ENCODE measurements at regions not wholly inside any gene's neighbourhood (a gene's known extent, or its start where the extent isn't known, plus 50 kb on each side); places are given as distances from the start of the nearest gene placed in this dataset.
A peak's percentile ranks its signal among the peaks of the same experiment; 100 is the strongest.

- H3K4me3 Mint-ChIP-seq = no peak overlapping the region
- no peak overlapping the region for H3K27ac Mint-ChIP-seq
- no peaks in the 10 kb centered on the region for H3K27me3 Mint-ChIP-seq
- H3K9me3 Mint-ChIP-seq = no peaks in the 10 kb centered on the region
- H3K4me1 Mint-ChIP-seq = no peaks in the 10 kb centered on the region
- H3K36me3 Mint-ChIP-seq = no peaks in the 10 kb centered on the region
- no peak for ATAC-seq
Measured at GRCh38 chr21:24941316-24942185, 665.7 kb downstream of the MRPL39 start.

GRCh38 chr21:24939291-24939690 is 668.0 kb downstream of the MRPL39 start:
- no peak overlapping the region for H3K27ac Mint-ChIP-seq
- no peaks in the 10 kb centered on the region for H3K9me3 Mint-ChIP-seq
- no peaks in the 10 kb centered on the region for H3K36me3 Mint-ChIP-seq
- no peak overlapping the region for H3K4me3 Mint-ChIP-seq
- no peaks in the 10 kb centered on the region for H3K27me3 Mint-ChIP-seq
- no peaks in the 10 kb centered on the region for H3K4me1 Mint-ChIP-seq
- no peak for ATAC-seq

- no peak overlapping the region for H3K4me3 Mint-ChIP-seq
- no peaks in the 10 kb centered on the region for H3K4me1 Mint-ChIP-seq
- H3K27me3 Mint-ChIP-seq = no peaks in the 10 kb centered on the region
- no peaks in the 10 kb centered on the region for H3K36me3 Mint-ChIP-seq
- H3K27ac Mint-ChIP-seq = no peak overlapping the region
- no peak for ATAC-seq
- no peaks in the 10 kb centered on the region for H3K9me3 Mint-ChIP-seq
Measured at GRCh38 chr21:24938573-24938972, 668.7 kb downstream of the MRPL39 start.

- H3K4me3 Mint-ChIP-seq = no peak overlapping the region
- H3K4me1 Mint-ChIP-seq = no peaks in the 10 kb centered on the region
- no peak overlapping the region for H3K27ac Mint-ChIP-seq
- no peaks in the 10 kb centered on the region for H3K36me3 Mint-ChIP-seq
- no peaks in the 10 kb centered on the region for H3K9me3 Mint-ChIP-seq
- H3K27me3 Mint-ChIP-seq = no peaks in the 10 kb centered on the region
- no peak for ATAC-seq
Measured at GRCh38 chr21:24935991-24936390, 671.3 kb downstream of the MRPL39 start.

GRCh38 chr21:24910591-24910990 is 696.7 kb downstream of the MRPL39 start:
- Mint-ChIP-seq H3K27ac (no peak overlapping the region), H3K9me3 (no peaks in the 10 kb centered on the region), H3K27me3 (no peaks in the 10 kb centered on the region), H3K36me3 (no peaks in the 10 kb centered on the region), H3K4me1 (no peaks in the 10 kb centered on the region), H3K4me3 (no peak overlapping the region)
- ATAC-seq = no peak

- H3K4me1 Mint-ChIP-seq = peaks cover 6% of the 10 kb centered on the region
- H3K27me3 Mint-ChIP-seq = no peaks in the 10 kb centered on the region
- no peaks in the 10 kb centered on the region for H3K9me3 Mint-ChIP-seq
- no peaks in the 10 kb centered on the region for H3K36me3 Mint-ChIP-seq
- H3K27ac Mint-ChIP-seq = no peak overlapping the region
- no peak for ATAC-seq
- H3K4me3 Mint-ChIP-seq = no peak overlapping the region
Measured at GRCh38 chr21:24903994-24904635, 703.2 kb downstream of the MRPL39 start.

- peak; percentile 56 for ATAC-seq
- no peaks in the 10 kb centered on the region for H3K27me3 Mint-ChIP-seq
- H3K27ac Mint-ChIP-seq = peak overlapping the region; percentile 5
Measured at GRCh38 chr21:24899138-24899537, 708.1 kb downstream of the MRPL39 start.

GRCh38 chr21:24897883-24898282 is 709.4 kb downstream of the MRPL39 start:
- no peak overlapping the region for H3K27ac Mint-ChIP-seq
- peaks cover 23% of the 10 kb centered on the region for H3K4me1 Mint-ChIP-seq
- H3K9me3 Mint-ChIP-seq = no peaks in the 10 kb centered on the region
- no peaks in the 10 kb centered on the region for H3K27me3 Mint-ChIP-seq
- ATAC-seq = no peak
- H3K4me3 Mint-ChIP-seq = no peak overlapping the region
- no peaks in the 10 kb centered on the region for H3K36me3 Mint-ChIP-seq

More at GRCh38 chr21:24899138-24899537, 708.1 kb downstream of the MRPL39 start:
- Mint-ChIP-seq H3K36me3 (no peaks in the 10 kb centered on the region), H3K9me3 (no peaks in the 10 kb centered on the region), H3K4me3 (no peak overlapping the region), H3K4me1 (peaks cover 23% of the 10 kb centered on the region)

GRCh38 chr21:24896735-24897124 is 710.6 kb downstream of the MRPL39 start:
- no peak for ATAC-seq
- Mint-ChIP-seq H3K9me3 (no peaks in the 10 kb centered on the region), H3K27ac (no peak overlapping the region), H3K36me3 (no peaks in the 10 kb centered on the region), H3K27me3 (no peaks in the 10 kb centered on the region), H3K4me3 (no peak overlapping the region), H3K4me1 (peaks cover 23% of the 10 kb centered on the region)

- H3K27me3 Mint-ChIP-seq = no peaks in the 10 kb centered on the region
- H3K4me1 Mint-ChIP-seq = peaks cover 23% of the 10 kb centered on the region
- no peaks in the 10 kb centered on the region for H3K9me3 Mint-ChIP-seq
- no peaks in the 10 kb centered on the region for H3K36me3 Mint-ChIP-seq
- H3K27ac Mint-ChIP-seq = peak overlapping the region; percentile 49
- H3K4me3 Mint-ChIP-seq = no peak overlapping the region
- peak; percentile 66 for ATAC-seq
Measured at GRCh38 chr21:24895885-24896734, 711.2 kb downstream of the MRPL39 start.

- Mint-ChIP-seq H3K9me3 (no peaks in the 10 kb centered on the region), H3K4me1 (peaks cover 19% of the 10 kb centered on the region), H3K27me3 (no peaks in the 10 kb centered on the region), H3K4me3 (no peak overlapping the region), H3K36me3 (no peaks in the 10 kb centered on the region), H3K27ac (no peak overlapping the region)
- ATAC-seq = no peak
Measured at GRCh38 chr21:24894324-24894723, 713.0 kb downstream of the MRPL39 start.

- Mint-ChIP-seq H3K9me3 (peaks cover 1% of the 10 kb centered on the region), H3K4me3 (no peak overlapping the region), H3K27ac (no peak overlapping the region), H3K4me1 (no peaks in the 10 kb centered on the region), H3K27me3 (no peaks in the 10 kb centered on the region), H3K36me3 (peaks cover under 1% of the 10 kb centered on the region)
- ATAC-seq = no peak
Measured at GRCh38 chr21:24890021-24890420, 717.3 kb downstream of the MRPL39 start.

- H3K9me3 Mint-ChIP-seq = peaks cover 6% of the 10 kb centered on the region
- no peaks in the 10 kb centered on the region for H3K4me1 Mint-ChIP-seq
- H3K27me3 Mint-ChIP-seq = no peaks in the 10 kb centered on the region
- H3K4me3 Mint-ChIP-seq = no peak overlapping the region
- no peak overlapping the region for H3K27ac Mint-ChIP-seq
- no peak for ATAC-seq
- peaks cover 7% of the 10 kb centered on the region for H3K36me3 Mint-ChIP-seq
Measured at GRCh38 chr21:24881506-24881905, 725.8 kb downstream of the MRPL39 start.

GRCh38 chr21:24870633-24871032 is 736.6 kb downstream of the MRPL39 start:
- Mint-ChIP-seq H3K4me1 (no peaks in the 10 kb centered on the region), H3K27ac (no peak overlapping the region), H3K27me3 (no peaks in the 10 kb centered on the region), H3K9me3 (peaks cover 11% of the 10 kb centered on the region), H3K4me3 (no peak overlapping the region), H3K36me3 (no peaks in the 10 kb centered on the region)
- no peak for ATAC-seq

GRCh38 chr21:24869862-24870261 is 737.4 kb downstream of the MRPL39 start:
- ATAC-seq = no peak

More at GRCh38 chr21:24869862-24870261, 737.4 kb downstream of the MRPL39 start:
- Mint-ChIP-seq H3K9me3 (peaks cover 11% of the 10 kb centered on the region), H3K4me1 (no peaks in the 10 kb centered on the region), H3K4me3 (no peak overlapping the region), H3K36me3 (no peaks in the 10 kb centered on the region), H3K27ac (no peak overlapping the region), H3K27me3 (no peaks in the 10 kb centered on the region)
